ENCODE measurements at regions not wholly inside any gene's neighbourhood (a gene's known extent, or its start where the extent isn't known, plus 50 kb on each side); places are given as distances from the start of the nearest gene placed in this dataset.

DNA sequence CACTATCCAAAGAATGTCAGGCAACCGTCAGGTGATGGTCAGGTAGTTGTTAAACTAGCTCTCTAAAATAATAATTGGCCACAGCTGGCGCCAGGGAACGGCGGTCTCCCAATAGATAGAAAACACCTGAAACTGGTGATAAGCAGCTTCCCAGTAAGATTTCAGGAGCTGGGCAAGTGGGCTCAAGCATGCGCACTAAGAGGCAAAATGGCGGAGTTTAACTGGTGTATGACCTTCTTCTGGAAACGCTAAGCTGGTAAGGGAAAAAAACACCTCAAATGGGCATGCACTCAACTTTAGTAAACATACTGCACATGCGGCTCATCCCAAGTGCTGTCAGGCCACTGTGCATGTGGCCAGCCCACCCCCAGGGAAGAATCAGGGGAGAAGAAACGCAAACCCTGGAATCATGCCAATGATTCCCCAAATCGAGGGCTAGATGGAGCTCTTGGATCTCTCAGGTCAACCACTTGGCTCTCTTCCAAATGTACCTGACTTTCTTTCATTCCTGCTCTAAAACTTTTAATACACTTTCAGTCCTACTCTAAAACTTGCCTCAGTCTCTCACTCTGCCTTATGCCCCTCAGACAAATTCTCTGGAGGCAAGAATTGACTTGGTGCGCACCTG lies 195.0 kb downstream of the ZNF621 start:
- Mint-ChIP-seq H3K27me3 (peaks cover 14% of the 10 kb centered on the region), H3K4me3 (no peak overlapping the region), H3K36me3 (ENCODE audit: low read depth) (no peaks in the 10 kb centered on the region), H3K27ac (no peak overlapping the region), H3K9me3 (no peaks in the 10 kb centered on the region), H3K4me1 (no peaks in the 10 kb centered on the region)
- ChIA-PET CTCF (interaction anchor here (0.9 kb wide), 1 partner anchor 14 kb away, joined by 3 read pairs; no protein-coding TSS in a partner anchor), POLR2A (no interaction called here)
- no peak for DNase-seq

DNA sequence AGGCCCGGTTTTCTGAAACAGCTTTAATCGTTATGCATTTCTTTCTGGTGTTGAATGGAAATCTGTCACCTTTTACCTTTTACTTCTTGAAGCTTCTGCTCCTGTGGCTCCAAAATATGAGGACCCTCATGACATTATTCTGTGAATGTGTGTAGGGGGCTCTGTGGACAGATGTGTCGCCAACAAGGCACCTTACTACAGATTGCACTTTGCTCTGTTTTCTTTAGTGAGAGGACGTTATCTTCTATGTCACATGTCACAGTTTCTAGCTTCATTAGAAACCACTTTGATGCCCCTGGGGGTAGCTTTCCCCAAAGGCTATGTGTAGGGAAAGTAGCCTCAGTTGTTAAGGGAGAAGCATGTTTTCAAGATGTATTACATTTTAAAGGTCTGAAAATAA lies 195.6 kb downstream of the ZNF621 start:
- Mint-ChIP-seq H3K36me3 (ENCODE audit: low read depth) (no peaks in the 10 kb centered on the region), H3K27me3 (peaks cover 9% of the 10 kb centered on the region), H3K27ac (no peak overlapping the region), H3K9me3 (no peaks in the 10 kb centered on the region), H3K4me1 (no peaks in the 10 kb centered on the region), H3K4me3 (no peak overlapping the region)
- ChIA-PET CTCF (interaction anchor here (0.9 kb wide), 1 partner anchor 14 kb away, joined by 3 read pairs; no protein-coding TSS in a partner anchor), POLR2A (no interaction called here)
- no peak for DNase-seq

DNA sequence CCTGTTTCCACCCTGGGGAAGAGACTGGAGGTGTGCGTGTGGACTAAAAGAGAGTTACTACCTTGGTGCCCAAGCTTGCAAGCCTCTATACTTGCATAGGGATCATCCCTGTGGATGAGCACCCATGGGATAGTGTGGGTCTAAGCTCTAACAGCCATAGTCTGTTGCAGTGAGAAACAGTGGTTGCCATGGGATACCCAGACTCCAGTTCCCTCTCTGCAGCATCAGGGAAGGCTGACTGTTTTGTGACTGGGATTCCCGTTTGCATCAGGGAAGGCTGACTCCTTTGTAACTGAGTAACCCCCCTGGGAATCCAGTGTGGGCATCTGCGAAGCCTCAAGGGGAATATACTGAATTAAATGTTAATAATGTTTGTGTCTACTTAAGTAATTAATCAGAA lies 196.1 kb downstream of the ZNF621 start:
- Mint-ChIP-seq H3K9me3 (no peaks in the 10 kb centered on the region), H3K4me1 (no peaks in the 10 kb centered on the region), H3K36me3 (ENCODE audit: low read depth) (no peaks in the 10 kb centered on the region), H3K27me3 (peaks cover 9% of the 10 kb centered on the region), H3K27ac (no peak overlapping the region), H3K4me3 (no peak overlapping the region)
- ChIA-PET POLR2A (no interaction called here), CTCF (no interaction called here)
- DNase-seq = no peak

DNA sequence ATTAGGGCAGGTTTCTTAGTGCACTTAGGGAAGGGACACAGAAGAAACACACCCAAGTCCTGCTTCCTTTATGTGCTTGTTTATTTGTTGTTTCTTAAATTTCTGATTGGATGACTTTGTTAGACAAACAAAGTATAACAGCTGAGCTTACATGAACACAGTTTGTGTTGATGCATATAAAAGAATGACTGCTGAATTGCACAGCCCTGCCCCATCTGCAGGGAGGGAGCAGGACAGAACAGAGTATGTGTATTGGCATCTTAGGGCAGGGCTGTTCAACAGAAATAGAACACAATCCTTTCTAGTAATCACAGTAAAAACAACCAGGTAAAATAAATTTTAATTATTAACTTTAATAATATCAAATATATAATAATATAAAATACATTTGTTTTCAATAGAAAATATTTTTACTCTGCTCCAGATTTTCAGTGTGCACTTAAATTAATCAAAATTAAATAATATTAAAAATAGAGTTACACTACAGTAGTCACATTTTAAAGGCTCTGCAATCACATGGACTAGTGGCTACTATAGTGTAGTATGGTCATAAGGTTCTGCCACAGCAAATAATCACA lies 198.4 kb downstream of the ZNF621 start:
- DNase-seq = no peak
- Mint-ChIP-seq H3K27ac (no peak overlapping the region), H3K9me3 (no peaks in the 10 kb centered on the region), H3K27me3 (peaks cover 14% of the 10 kb centered on the region), H3K4me1 (no peaks in the 10 kb centered on the region), H3K4me3 (no peak overlapping the region), H3K36me3 (ENCODE audit: low read depth) (no peaks in the 10 kb centered on the region)
- ChIA-PET CTCF (no interaction called here), POLR2A (no interaction called here)

DNA sequence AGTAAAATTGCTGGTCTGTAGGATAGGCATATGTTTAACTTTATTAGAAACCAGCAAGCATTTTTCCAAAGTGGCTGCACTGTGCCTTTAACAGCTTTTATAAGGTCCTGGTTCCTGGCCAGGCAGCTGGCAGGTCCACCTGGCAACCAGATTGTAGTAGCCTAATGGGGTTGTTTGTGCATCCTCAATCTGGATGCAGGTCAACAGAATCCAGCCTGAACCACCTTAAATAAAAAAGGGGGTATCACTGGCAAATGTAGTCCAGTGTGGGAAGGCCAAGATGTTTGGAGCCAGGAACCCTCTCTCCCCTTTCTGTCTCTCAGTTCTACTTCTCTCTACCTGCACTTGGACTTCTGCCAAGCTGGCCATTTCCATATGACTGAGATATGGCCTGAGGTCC lies 200.3 kb downstream of the ZNF621 start:
- Mint-ChIP-seq H3K4me1 (no peaks in the 10 kb centered on the region), H3K9me3 (peaks cover 2% of the 10 kb centered on the region), H3K4me3 (no peak overlapping the region), H3K36me3 (ENCODE audit: low read depth) (no peaks in the 10 kb centered on the region), H3K27me3 (peaks cover 14% of the 10 kb centered on the region), H3K27ac (no peak overlapping the region)
- no peak for DNase-seq
- CTCF ChIA-PET = no interaction called here
- POLR2A ChIA-PET = no interaction called here

DNA sequence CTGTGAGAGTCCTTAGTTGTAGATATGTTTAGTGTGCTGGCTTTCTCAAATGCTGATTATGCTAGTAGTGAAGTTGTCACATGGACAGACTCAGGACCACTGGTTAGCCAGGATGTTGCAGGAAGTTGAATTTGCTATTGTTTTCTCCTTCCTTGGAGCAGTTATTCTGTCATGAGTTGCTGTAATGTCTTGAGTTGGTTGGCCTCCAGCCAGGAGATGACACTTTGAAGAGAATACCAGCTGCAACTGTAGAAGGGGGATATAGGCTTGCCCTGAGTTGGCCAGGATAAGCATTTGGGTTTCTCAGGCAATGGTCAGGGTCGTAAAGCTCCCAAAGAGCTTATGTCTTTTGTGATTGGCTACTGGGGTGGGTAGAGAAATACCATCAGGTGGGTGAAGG lies 206.7 kb downstream of the ZNF621 start:
- Mint-ChIP-seq H3K27ac (no peak overlapping the region), H3K9me3 (peaks cover 9% of the 10 kb centered on the region), H3K4me3 (no peak overlapping the region), H3K4me1 (no peaks in the 10 kb centered on the region), H3K36me3 (ENCODE audit: low read depth) (no peaks in the 10 kb centered on the region), H3K27me3 (peaks cover 8% of the 10 kb centered on the region)
- ChIA-PET CTCF (no interaction called here), POLR2A (no interaction called here)
- DNase-seq = no peak

DNA sequence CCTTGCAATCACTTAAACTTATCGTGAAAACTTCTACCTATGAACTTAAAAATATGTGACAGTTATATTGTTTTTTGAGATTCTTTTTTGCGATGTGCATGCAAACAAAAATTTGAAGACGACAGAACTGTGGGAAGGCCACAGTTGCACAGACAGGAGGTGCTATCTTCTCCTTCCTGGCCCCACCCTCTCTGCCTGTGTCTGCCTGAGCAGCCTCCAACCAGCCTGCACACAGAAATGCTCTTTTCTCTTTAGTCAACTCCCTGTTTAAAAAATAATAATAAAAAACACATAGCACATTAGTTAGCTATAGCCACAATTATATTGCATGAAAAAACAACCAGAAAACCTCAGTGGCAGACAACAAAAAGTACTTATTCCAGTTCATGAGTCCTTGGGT lies 212.2 kb downstream of the ZNF621 start:
- H3K27ac Mint-ChIP-seq = no peak overlapping the region
- no peak for DNase-seq
- peaks cover 4% of the 10 kb centered on the region for H3K27me3 Mint-ChIP-seq
- no peaks in the 10 kb centered on the region for H3K9me3 Mint-ChIP-seq
- ChIA-PET CTCF (no interaction called here), POLR2A (no interaction called here)
- H3K4me3 Mint-ChIP-seq = no peak overlapping the region
- H3K4me1 Mint-ChIP-seq = no peaks in the 10 kb centered on the region
- H3K36me3 Mint-ChIP-seq (ENCODE audit: low read depth) = no peaks in the 10 kb centered on the region

DNA sequence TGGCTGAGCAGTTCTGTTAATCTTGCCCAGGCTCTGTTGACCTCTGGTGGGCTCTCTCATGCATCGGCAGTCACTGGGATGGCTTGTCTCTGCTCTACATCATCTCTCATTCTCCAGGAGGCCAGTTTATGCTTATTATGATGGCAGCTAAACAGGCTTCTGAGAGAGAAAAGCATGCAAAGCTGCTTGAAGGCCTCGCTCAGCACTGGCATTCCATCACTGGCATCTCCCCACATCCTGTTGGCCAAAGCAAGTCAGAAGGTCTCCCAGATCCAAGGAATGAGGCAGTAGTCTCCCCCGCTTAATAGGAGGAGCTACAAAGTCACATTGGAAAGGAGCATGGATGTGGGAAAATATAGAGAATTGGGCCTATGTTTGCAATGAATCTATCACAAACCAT lies 212.6 kb downstream of the ZNF621 start:
- Mint-ChIP-seq H3K27me3 (peaks cover 4% of the 10 kb centered on the region), H3K36me3 (ENCODE audit: low read depth) (no peaks in the 10 kb centered on the region), H3K27ac (no peak overlapping the region), H3K9me3 (no peaks in the 10 kb centered on the region), H3K4me3 (no peak overlapping the region), H3K4me1 (no peaks in the 10 kb centered on the region)
- ChIA-PET POLR2A (no interaction called here), CTCF (no interaction called here)
- no peak for DNase-seq

DNA sequence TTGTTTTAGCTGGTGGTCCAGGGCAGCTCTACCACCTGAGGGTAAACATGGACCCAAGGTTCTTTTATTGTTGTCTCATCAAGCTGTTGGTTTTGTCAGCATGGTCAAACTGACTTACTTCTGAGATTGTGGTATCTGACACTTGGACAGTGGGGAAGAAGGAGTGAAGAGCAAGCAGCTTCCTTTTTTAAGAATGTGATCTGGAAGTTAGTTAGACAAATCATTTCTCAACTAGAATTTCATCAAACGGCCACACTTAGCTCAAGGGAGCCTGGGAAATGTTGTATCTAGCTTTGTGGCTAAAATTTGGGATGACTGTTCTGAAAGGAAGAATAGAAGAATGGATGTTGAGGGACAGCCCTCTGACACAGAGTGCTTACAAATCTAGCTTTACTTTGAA lies 215.2 kb downstream of the ZNF621 start:
- no peak overlapping the region for H3K4me3 Mint-ChIP-seq
- no peaks in the 10 kb centered on the region for H3K9me3 Mint-ChIP-seq
- no peaks in the 10 kb centered on the region for H3K36me3 Mint-ChIP-seq (ENCODE audit: low read depth)
- ChIA-PET POLR2A (no interaction called here), CTCF (no interaction called here)
- no peaks in the 10 kb centered on the region for H3K4me1 Mint-ChIP-seq
- no peak for DNase-seq
- peaks cover 4% of the 10 kb centered on the region for H3K27me3 Mint-ChIP-seq
- no peak overlapping the region for H3K27ac Mint-ChIP-seq

DNA sequence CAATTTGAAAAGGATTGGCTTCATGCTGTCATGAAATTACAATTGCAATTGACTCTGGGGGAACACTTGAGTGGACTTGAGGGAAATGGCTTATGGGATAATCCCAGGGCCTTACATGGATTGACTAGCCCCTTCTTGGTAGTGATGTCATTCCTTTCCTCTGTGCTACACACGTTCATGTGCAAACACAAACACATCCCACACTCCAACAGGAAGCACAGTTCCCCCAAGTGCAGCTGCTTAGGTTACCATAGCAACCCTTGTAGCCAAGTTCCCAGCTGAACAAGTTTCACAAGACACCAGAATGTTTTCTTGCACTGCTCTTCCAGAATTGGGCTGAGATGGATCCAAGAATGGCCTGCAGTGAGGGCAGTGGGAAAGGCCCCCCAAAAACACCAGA lies 217.0 kb downstream of the ZNF621 start:
- no peak for DNase-seq
- Mint-ChIP-seq H3K36me3 (ENCODE audit: low read depth) (no peaks in the 10 kb centered on the region), H3K27ac (no peak overlapping the region), H3K4me3 (no peak overlapping the region), H3K9me3 (no peaks in the 10 kb centered on the region), H3K27me3 (peaks cover 4% of the 10 kb centered on the region), H3K4me1 (no peaks in the 10 kb centered on the region)
- POLR2A ChIA-PET = no interaction called here
- CTCF ChIA-PET = no interaction called here

DNA sequence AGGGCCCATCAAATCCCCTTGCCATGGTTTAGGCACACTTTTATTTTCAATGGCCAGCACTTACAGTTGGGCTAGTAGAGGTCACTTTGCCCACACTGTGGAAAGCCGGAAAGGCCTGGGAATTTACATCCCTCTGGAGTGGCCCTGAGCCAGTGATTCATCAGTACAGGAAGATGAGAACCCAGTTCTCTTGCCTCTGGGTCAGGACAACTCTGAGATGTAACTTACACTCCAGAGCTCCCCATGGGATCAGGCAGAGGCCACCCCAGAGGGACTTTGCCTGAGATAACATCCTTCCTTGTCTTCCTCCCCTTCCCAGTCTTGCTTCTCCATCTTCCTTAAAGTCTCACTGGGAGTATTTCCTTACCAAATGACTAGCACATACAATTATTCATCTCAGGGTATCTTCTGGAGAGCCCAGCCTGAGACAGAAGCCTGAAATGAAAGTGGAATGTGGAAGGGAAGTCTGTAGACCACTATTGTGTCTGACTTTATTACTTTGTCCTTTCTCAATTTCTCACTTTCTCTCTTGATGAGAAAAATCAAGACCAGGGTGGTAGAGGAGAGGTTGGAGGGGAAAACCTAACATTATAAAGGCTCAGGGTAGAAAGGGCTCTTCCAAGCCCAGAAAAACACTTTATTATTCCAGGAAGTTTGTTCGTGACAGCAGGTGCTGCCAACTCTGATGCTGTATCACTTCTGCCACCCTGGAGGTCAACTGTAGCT lies 220.8 kb downstream of the ZNF621 start:
- no peaks in the 10 kb centered on the region for H3K4me1 Mint-ChIP-seq
- CTCF ChIA-PET = interaction anchor here (0.6 kb wide), 2 partner anchors 168 to 398 kb away, joined by 3 read pairs; no protein-coding TSS in a partner anchor
- H3K4me3 Mint-ChIP-seq = no peak overlapping the region
- H3K27me3 Mint-ChIP-seq = peaks cover 4% of the 10 kb centered on the region
- H3K36me3 Mint-ChIP-seq (ENCODE audit: low read depth) = no peaks in the 10 kb centered on the region
- H3K27ac Mint-ChIP-seq = no peak overlapping the region
- no peak for DNase-seq
- POLR2A ChIA-PET = no interaction called here
- no peaks in the 10 kb centered on the region for H3K9me3 Mint-ChIP-seq

DNA sequence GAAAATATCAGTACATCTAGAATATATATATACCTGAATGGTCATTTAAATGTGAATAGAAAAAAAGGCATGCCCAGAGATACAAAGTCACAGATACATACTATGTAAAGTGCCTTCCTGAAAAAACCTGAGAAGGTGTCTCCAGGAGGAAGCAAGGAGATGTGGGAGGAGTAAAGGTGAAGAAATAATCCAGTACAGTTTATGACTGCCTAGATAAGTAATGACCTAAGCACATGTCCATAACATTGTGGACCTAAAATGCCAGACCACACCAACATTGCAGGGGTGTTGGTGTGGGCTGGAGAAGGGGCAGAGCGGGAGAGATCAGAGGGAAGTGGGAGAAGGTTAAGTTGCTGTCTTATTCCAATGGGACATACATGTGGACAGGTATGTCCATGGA lies 226.9 kb downstream of the ZNF621 start:
- POLR2A ChIA-PET = no interaction called here
- Mint-ChIP-seq H3K36me3 (ENCODE audit: low read depth) (no peaks in the 10 kb centered on the region), H3K4me3 (no peak overlapping the region), H3K9me3 (no peaks in the 10 kb centered on the region), H3K27me3 (peaks cover 3% of the 10 kb centered on the region), H3K4me1 (no peaks in the 10 kb centered on the region), H3K27ac (no peak overlapping the region)
- DNase-seq = no peak
- CTCF ChIA-PET = no interaction called here

DNA sequence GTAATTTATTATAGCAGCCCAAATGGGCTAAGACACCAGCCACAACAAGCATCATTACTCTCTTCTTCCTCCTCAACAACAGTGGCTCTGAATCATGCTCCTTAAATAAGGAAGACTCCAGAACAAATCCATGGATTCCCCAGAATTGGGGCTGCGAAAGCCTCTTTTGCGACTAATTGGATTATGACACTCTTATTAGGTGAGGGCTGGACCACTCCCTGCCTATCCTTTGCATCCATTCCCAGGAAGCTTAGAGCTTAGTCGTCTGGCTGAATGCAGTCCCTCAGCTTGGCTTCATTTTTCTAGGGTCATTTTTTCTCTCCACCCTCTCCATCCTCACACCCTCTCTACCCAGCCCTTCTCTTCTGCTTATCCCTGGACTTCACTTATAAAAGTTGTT lies 227.7 kb downstream of the ZNF621 start:
- Mint-ChIP-seq H3K36me3 (ENCODE audit: low read depth) (no peaks in the 10 kb centered on the region), H3K9me3 (no peaks in the 10 kb centered on the region), H3K27ac (no peak overlapping the region), H3K4me3 (no peak overlapping the region), H3K27me3 (peaks cover 8% of the 10 kb centered on the region), H3K4me1 (no peaks in the 10 kb centered on the region)
- CTCF ChIA-PET = no interaction called here
- POLR2A ChIA-PET = no interaction called here
- no peak for DNase-seq

DNA sequence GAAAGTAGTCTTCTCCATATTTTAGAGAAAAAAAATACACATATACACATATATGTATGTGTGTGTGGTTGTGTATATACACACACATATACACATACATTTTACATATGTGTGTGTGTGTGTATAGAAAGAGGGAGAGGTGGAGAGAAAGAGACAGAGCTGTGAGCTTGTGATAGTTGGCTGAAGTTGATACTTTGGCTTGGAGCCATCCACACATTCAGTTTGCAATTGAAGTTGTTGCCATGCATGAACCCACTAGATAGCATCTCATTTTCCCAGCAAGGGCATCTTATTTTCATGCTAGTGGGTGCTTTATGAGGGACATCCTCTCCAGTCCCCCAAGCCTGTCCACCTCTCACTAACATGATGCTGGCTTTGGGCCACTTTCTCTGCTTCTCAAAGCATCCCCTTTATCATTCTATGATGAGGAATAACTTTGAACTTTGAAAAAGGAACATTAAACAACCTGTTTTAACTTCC lies 228.6 kb downstream of the ZNF621 start:
- POLR2A ChIA-PET = no interaction called here
- DNase-seq = no peak
- Mint-ChIP-seq H3K9me3 (no peaks in the 10 kb centered on the region), H3K27ac (no peak overlapping the region), H3K27me3 (peaks cover 9% of the 10 kb centered on the region), H3K36me3 (ENCODE audit: low read depth) (no peaks in the 10 kb centered on the region), H3K4me1 (no peaks in the 10 kb centered on the region), H3K4me3 (no peak overlapping the region)
- CTCF ChIA-PET = no interaction called here
